H1 (cell line): ENCODE measurements at regions not wholly inside any gene's neighbourhood (a gene's known extent, or its start where the extent isn't known, plus 50 kb on each side); places are given as distances from the start of the nearest gene placed in this dataset.
"Not testable (repeated sequence)": the region's sequence is repeated elsewhere in the genome, so short reads cannot be mapped to it uniquely, and the experiment has no call there.

Experiments used
- CTCF ChIA-PET: fragments of 300-600 bp; sonication (Branson Sonifier 250); formaldehyde crosslinking; loops from one replicate; lab custom pipeline; 2021; ENCODE audit not compliant: partially characterized antibody; lab: Charles Lee
- POLR2A ChIA-PET: fragments of 300-600 bp; sonication (Branson Sonifier 250); formaldehyde crosslinking; loops from one replicate; lab custom pipeline; 2021; ENCODE audit warnings: inconsistent platforms; ENCODE audit not compliant: partially characterized antibody; lab: Charles Lee
- DNase-seq, 2 experiments: peaks; one replicate each; pipeline versions ENCODE4 v3.0.0 to v3.0.0-alpha.2; 2010 to 2022; ENCODE audit warnings: low spot score in 2 of 2, low read depth in 1 of 2, mixed read lengths in 1 of 2
- FAIRE-seq: peaks from 2 replicates; lab custom pipeline; 2011; peaks lifted over from hg19 to GRCh38; lab: Jason Lieb, UNC
- H2AFZ ChIP-seq: 2 replicates; pipeline ENCODE4 v1.8.1; 2012; ENCODE audit warnings: low read length, inconsistent platforms
- H2AK5ac ChIP-seq: 2 replicates; pipeline ENCODE4 v1.6.1; 2013; ENCODE audit warnings: low read depth, low read length
- H2BK120ac ChIP-seq: replicated peaks from 2 replicates; pipeline ENCODE3; 2013; ENCODE audit warnings: low read depth, low read length, inconsistent platforms
- H2BK12ac ChIP-seq: 2 replicates; pipeline ENCODE4 v1.6.1; 2013; ENCODE audit warnings: low read depth, low read length
- H2BK15ac ChIP-seq: 2 replicates; pipeline ENCODE4 v1.6.1; 2013; ENCODE audit warnings: low read length
- H2BK20ac ChIP-seq: 2 replicates; pipeline ENCODE4 v1.6.1; 2013; ENCODE audit warnings: low read length
- H2BK5ac ChIP-seq: 2 replicates; pipeline ENCODE4 v1.6.1; 2013; ENCODE audit warnings: low read depth, low read length
- H3K14ac ChIP-seq: 2 replicates; pipeline ENCODE4 v1.6.1; 2013; ENCODE audit warnings: inconsistent platforms; ENCODE audit not compliant: insufficient read length
- H3K18ac ChIP-seq: 2 replicates; pipeline ENCODE4 v1.6.1; 2013; ENCODE audit warnings: low read length; ENCODE audit errors: extremely low read depth
- H3K23ac ChIP-seq: 2 replicates; pipeline ENCODE4 v1.6.1; 2013; ENCODE audit warnings: inconsistent platforms; ENCODE audit not compliant: insufficient read length
- H3K23me2 ChIP-seq: 2 replicates; pipeline ENCODE4 v1.6.1; 2013; ENCODE audit warnings: low read depth, low read length
- H3K27ac ChIP-seq: 2 replicates; pipeline ENCODE4 v1.6.1; 2011; ENCODE audit warnings: low read depth, low read length, inconsistent platforms
- H3K27me3 ChIP-seq, 4 experiments: replicated peaks in 1 of 4; 1 replicate in 1 of 4; 2 replicates in 3 of 4; pipeline versions ENCODE4 v1.6.1 to v1.8.1; 2011 to 2013; ENCODE audit warnings: low read length in 3 of 4, mild to moderate bottlenecking in 3 of 4, inconsistent platforms in 2 of 4, mixed read lengths in 2 of 4, moderate library complexity in 1 of 4; ENCODE audit not compliant: control insufficient read depth in 3 of 4, insufficient read depth in 3 of 4; ENCODE audit errors: extremely low read depth in 1 of 4
- H3K36me3 ChIP-seq, 4 experiments: 2 replicates each; pipeline versions ENCODE4 v1.6.1 to v1.8.1; 2011 to 2013; ENCODE audit warnings: mild to moderate bottlenecking in 4 of 4, low read length in 3 of 4, moderate library complexity in 2 of 4, control low read depth in 1 of 4, inconsistent platforms in 1 of 4; ENCODE audit not compliant: insufficient read depth in 4 of 4, control insufficient read depth in 2 of 4
- H3K4ac ChIP-seq: replicated peaks from 2 replicates; pipeline ENCODE3; 2013; ENCODE audit warnings: low read length, low read depth, mixed read lengths, inconsistent platforms; ENCODE audit not compliant: insufficient read length
- H3K4me1 ChIP-seq, 4 experiments: replicated peaks in 1 of 4; 1 replicate in 1 of 4; 2 replicates in 3 of 4; pipeline versions ENCODE4 v1.6.1 to v1.8.1; 2011 to 2013; ENCODE audit warnings: low read length in 3 of 4, inconsistent platforms in 2 of 4, mixed read lengths in 1 of 4; ENCODE audit not compliant: insufficient read depth in 4 of 4, control insufficient read depth in 3 of 4
- H3K4me2 ChIP-seq, 2 experiments: 2 replicates each; pipeline versions ENCODE4 v1.6.1 to v1.8.1; 2011 to 2013; ENCODE audit warnings: low read depth in 2 of 2, low read length in 2 of 2, control low read depth in 1 of 2, inconsistent platforms in 1 of 2, mild to moderate bottlenecking in 1 of 2; ENCODE audit not compliant: insufficient read depth in 1 of 2
- H3K4me3 ChIP-seq, 4 experiments: fragments of 200-600, 300-600 bp in 1 of 4; sonication (generic), shearing (Covaris generic), sonication (Bioruptor Twin) in 1 of 4; 2 replicates each; pipeline versions ENCODE4 v1.5.1 to v1.8.1; 2011 to 2016; ENCODE audit warnings: low read length in 4 of 4, low read depth in 3 of 4, control low read depth in 2 of 4, inconsistent platforms in 2 of 4, mild to moderate bottlenecking in 2 of 4, mixed read lengths in 1 of 4, moderate library complexity in 1 of 4; ENCODE audit not compliant: insufficient read depth in 2 of 4; ENCODE audit errors: extremely low read depth in 1 of 4
- H3K56ac ChIP-seq: replicated peaks from 2 replicates; pipeline ENCODE3; 2013; ENCODE audit warnings: low read depth, mild to moderate bottlenecking, mixed read lengths, low read length, inconsistent platforms; ENCODE audit not compliant: insufficient read length
- H3K79me1 ChIP-seq: 2 replicates; pipeline ENCODE4 v1.6.1; 2013; ENCODE audit warnings: low read depth, low read length, control low read depth
- H3K79me2 ChIP-seq, 2 experiments: 2 replicates each; pipeline versions ENCODE4 v1.6.1 to v1.8.1; 2012 to 2013; ENCODE audit warnings: low read length in 2 of 2, mild to moderate bottlenecking in 2 of 2, inconsistent platforms in 1 of 2; ENCODE audit not compliant: insufficient read depth in 2 of 2, control insufficient read depth in 1 of 2
- H3K9ac ChIP-seq, 4 experiments: replicated peaks in 1 of 4; 1 replicate in 1 of 4; 2 replicates in 3 of 4; pipeline versions ENCODE4 v1.6.1 to v1.8.1; 2011 to 2013; ENCODE audit warnings: low read depth in 3 of 4, low read length in 3 of 4, control low read depth in 2 of 4, mild to moderate bottlenecking in 2 of 4, moderate library complexity in 2 of 4, inconsistent platforms in 1 of 4; ENCODE audit errors: extremely low read depth in 1 of 4
- H3K9me3 ChIP-seq, 2 experiments: 2 replicates each; pipeline versions ENCODE4 v1.6.1 to v1.8.1; 2012 to 2013; ENCODE audit warnings: mild to moderate bottlenecking in 2 of 2, moderate library complexity in 2 of 2, control low read depth in 1 of 2, inconsistent platforms in 1 of 2, low read depth in 1 of 2, low read length in 1 of 2, mixed read lengths in 1 of 2; ENCODE audit not compliant: insufficient read depth in 2 of 2
- H4K20me1 ChIP-seq, 2 experiments: replicated peaks in 1 of 2; 2 replicates each; pipeline versions ENCODE3 to v1.8.1; 2011 to 2013; ENCODE audit warnings: inconsistent platforms in 2 of 2, low read length in 2 of 2, mild to moderate bottlenecking in 1 of 2; ENCODE audit not compliant: insufficient read depth in 2 of 2, control insufficient read depth in 1 of 2
- H4K5ac ChIP-seq: 2 replicates; pipeline ENCODE4 v1.6.1; 2013; ENCODE audit warnings: low read length, low read depth, mixed read lengths, inconsistent platforms; ENCODE audit not compliant: insufficient read length
- H4K8ac ChIP-seq: 2 replicates; pipeline ENCODE4 v1.8.0; 2013; ENCODE audit warnings: mild to moderate bottlenecking, moderate library complexity, low read length, inconsistent platforms; ENCODE audit not compliant: insufficient read depth; ENCODE audit errors: extremely low read depth
- H4K91ac ChIP-seq: replicated peaks from 2 replicates; pipeline ENCODE3; 2013; ENCODE audit warnings: low read length, mixed read lengths, inconsistent platforms; ENCODE audit not compliant: insufficient read length
- WGBS, 2 experiments: shearing (Covaris generic) in 1 of 2; methylation state at CpG; one replicate each; pipeline versions ENCODE4 v1.1.6 to v1.1.7; 2013 to 2015; ENCODE audit warnings: low lambda C conversion rate in 2 of 2, mixed read lengths in 2 of 2, inconsistent platforms in 1 of 2, low coverage in 1 of 2, missing lambda C conversion rate in 1 of 2; ENCODE audit not compliant: insufficient replicate concordance in 2 of 2, insufficient coverage in 1 of 2, insufficient read length in 1 of 2; ENCODE audit errors: extremely low coverage in 1 of 2, missing lambda C conversion rate in 1 of 2; 5-methylcytosine and 5-hydroxymethylcytosine counted together

DNA sequence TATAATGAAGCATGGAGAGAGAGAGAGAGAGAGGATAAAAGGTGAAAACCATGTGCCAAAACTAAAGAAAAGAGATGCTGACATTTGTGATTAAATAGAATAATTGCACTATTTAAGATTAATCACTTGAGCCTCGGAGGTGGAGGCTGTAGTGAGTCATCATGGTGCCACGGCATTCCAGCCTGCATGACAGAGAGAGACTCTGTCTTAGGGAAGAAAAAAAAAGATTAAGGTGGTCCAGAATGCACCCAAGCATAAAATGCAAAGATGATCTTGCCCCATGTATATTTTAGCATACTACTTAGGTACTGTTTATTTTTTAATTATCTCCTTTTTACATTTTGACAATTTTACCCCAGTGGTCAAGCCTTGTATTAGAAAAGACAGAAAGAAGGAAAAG lies 742.5 kb downstream of the SPATA31A1 start:
- H3K23me2 ChIP-seq, H3K4me3 ChIP-seq, H3K4me2 ChIP-seq, H3K27ac ChIP-seq, H2AFZ ChIP-seq, H2BK120ac ChIP-seq, H4K91ac ChIP-seq, H3K56ac ChIP-seq, H2BK15ac ChIP-seq, H4K5ac ChIP-seq, H4K8ac ChIP-seq, H2BK5ac ChIP-seq, FAIRE-seq, CTCF ChIA-PET, H2BK12ac ChIP-seq, H3K4me1 ChIP-seq, H3K27me3 ChIP-seq, H3K79me2 ChIP-seq, H2BK20ac ChIP-seq, H4K20me1 ChIP-seq, H3K36me3 ChIP-seq, H3K79me1 ChIP-seq, DNase-seq, H3K9ac ChIP-seq, H3K9me3 ChIP-seq, H2AK5ac ChIP-seq, H3K23ac ChIP-seq, POLR2A ChIA-PET, H3K4ac ChIP-seq, H3K14ac ChIP-seq, H3K18ac ChIP-seq: not testable (repeated sequence)
- WGBS, 2 experiments = 89% methylated on average over 2 of the region's 2 CpGs; no CpG with 5 or more reads in 1 of the 2 experiments

GRCh38 chr9:40106003-40106782 lies 750.7 kb downstream of the SPATA31A1 start:
- H3K23me2 ChIP-seq, H2BK20ac ChIP-seq, H4K91ac ChIP-seq, H3K4me3 ChIP-seq, H3K23ac ChIP-seq, CTCF ChIA-PET, H3K56ac ChIP-seq, H3K27me3 ChIP-seq, H4K8ac ChIP-seq, H3K18ac ChIP-seq, H3K36me3 ChIP-seq, H3K14ac ChIP-seq, H3K79me1 ChIP-seq, H4K20me1 ChIP-seq, H2BK12ac ChIP-seq, H2AFZ ChIP-seq, POLR2A ChIA-PET, H3K9ac ChIP-seq, H3K4ac ChIP-seq, H3K79me2 ChIP-seq, H3K27ac ChIP-seq, H2BK5ac ChIP-seq, H3K9me3 ChIP-seq, H2AK5ac ChIP-seq, H3K4me1 ChIP-seq, H2BK15ac ChIP-seq, H4K5ac ChIP-seq, H2BK120ac ChIP-seq, DNase-seq, H3K4me2 ChIP-seq, FAIRE-seq: not testable (repeated sequence)
- WGBS, 2 experiments = no CpG with 5 or more reads among the region's 71 CpGs
